K562 (cell line): ENCODE measurements at regions not wholly inside any gene's neighbourhood (a gene's known extent, or its start where the extent isn't known, plus 50 kb on each side); places are given as distances from the start of the nearest gene placed in this dataset.

ENCODE experiments used
- ATAC-seq: fragments of 200-7000 bp; cut with Tn5 transposase; 3 replicates; pipeline ENCODE4 v1.9.1; 2020; ENCODE audit warnings: moderate library complexity
- BruUV-seq: library from RNA; stranded (reverse); fragments of 400-500 nt; replicated peaks from 2 replicates; lab custom pipeline; 2021; lab: Mats Ljungman, UMichigan
- CTCF ChIA-PET: fragments of 300-600 bp; formaldehyde crosslinking; extraction: SDS; loops from one replicate; lab custom pipeline; 2021; ENCODE audit warnings: low intra/inter-chr PET ratio; lab: Yijun Ruan, JAX
- POLR2A ChIA-PET: fragments of 300-600, 350-650 bp; sonication (Branson Sonifier 250); formaldehyde crosslinking; extraction: SDS; loops from one replicate; lab custom pipeline; 2021; ENCODE audit warnings: antibody characterized with exemption, inconsistent platforms; lab: Yijun Ruan, JAX
- DNase-seq, 4 experiments: peaks; one replicate each; pipeline versions ENCODE4 v3.0.0 to v3.0.0-alpha.2; 2011 to 2018; ENCODE audit warnings: low spot score in 3 of 4, mixed read lengths in 3 of 4; ENCODE audit errors: extremely low read depth in 1 of 4
- FAIRE-seq: peaks from 2 replicates; lab custom pipeline; 2011; peaks lifted over from hg19 to GRCh38; lab: Jason Lieb, UNC
- H2AFZ ChIP-seq: 2 replicates; pipeline ENCODE4 v1.6.0; 2011; ENCODE audit warnings: low read depth, low read length, control low read depth, inconsistent platforms
- H3K27ac ChIP-seq: fragments of 200-600 bp; 3 replicates; pipeline ENCODE4 v1.8.0; 2011; ENCODE audit warnings: low read depth, mild to moderate bottlenecking, control low read depth, inconsistent platforms, low read length, moderate library complexity, mixed read lengths; ENCODE audit errors: extremely low read depth
- H3K27me3 ChIP-seq, 2 experiments: fragments of 300-600 bp in 1 of 2; 2 replicates in 1 of 2; 3 replicates in 1 of 2; pipeline versions ENCODE4 v1.6.0 to v1.8.0; 2011; ENCODE audit warnings: inconsistent platforms in 2 of 2, low read length in 2 of 2, mild to moderate bottlenecking in 1 of 2, mixed read lengths in 1 of 2, moderate library complexity in 1 of 2; ENCODE audit not compliant: control insufficient read depth in 2 of 2, insufficient read depth in 2 of 2
- H3K36me3 ChIP-seq: fragments of 300-600 bp; 3 replicates; pipeline ENCODE4 v1.8.0; 2011; ENCODE audit warnings: mild to moderate bottlenecking, low read length, inconsistent platforms; ENCODE audit not compliant: control insufficient read depth, insufficient read depth
- H3K4me1 ChIP-seq, 2 experiments: fragments of 200-600 bp in 1 of 2; replicated peaks in 1 of 2; 2 replicates in 1 of 2; 3 replicates in 1 of 2; pipeline versions ENCODE4 v1.5.1 to v1.8.0; 2011; ENCODE audit warnings: inconsistent platforms in 2 of 2, low read length in 2 of 2, mild to moderate bottlenecking in 1 of 2, mixed read lengths in 1 of 2, moderate library complexity in 1 of 2; ENCODE audit not compliant: control insufficient read depth in 2 of 2, insufficient read depth in 2 of 2
- H3K4me2 ChIP-seq: 2 replicates; pipeline ENCODE4 v1.6.1; 2011; ENCODE audit warnings: low read length, control low read depth, inconsistent platforms, mixed read lengths; ENCODE audit not compliant: insufficient read depth
- H3K4me3 ChIP-seq: fragments of 200-600 bp; sonication (generic), shearing (Covaris generic); 2 replicates; pipeline ENCODE4 v1.5.1; 2016; ENCODE audit warnings: control low read depth, inconsistent platforms
- H3K79me2 ChIP-seq: fragments of 200-600 bp; 3 replicates; pipeline ENCODE4 v1.8.0; 2011; ENCODE audit warnings: low read length, inconsistent platforms; ENCODE audit not compliant: control insufficient read depth, insufficient read depth
- H3K9ac ChIP-seq, 2 experiments: 2 replicates each; pipeline versions ENCODE4 v1.6.0 to v1.6.1; 2011; ENCODE audit warnings: low read depth in 2 of 2, low read length in 2 of 2, control low read depth in 1 of 2, inconsistent platforms in 1 of 2, mild to moderate bottlenecking in 1 of 2, mixed read lengths in 1 of 2; ENCODE audit not compliant: insufficient read depth in 1 of 2
- H3K9me1 ChIP-seq: one replicate; pipeline ENCODE4 v1.6.0; 2011; ENCODE audit warnings: inconsistent platforms, mild to moderate bottlenecking, low read length, moderate library complexity; ENCODE audit not compliant: control insufficient read depth, insufficient read depth
- H3K9me3 ChIP-seq: replicated peaks from 2 replicates; pipeline ENCODE4 v1.5.1; 2011; ENCODE audit warnings: low read depth, low read length, inconsistent platforms; ENCODE audit not compliant: control insufficient read depth, insufficient read depth
- H4K20me1 ChIP-seq: replicated peaks from 2 replicates; pipeline ENCODE4 v1.6.1; 2011; ENCODE audit warnings: low read length, inconsistent platforms, mixed read lengths; ENCODE audit not compliant: control insufficient read depth, insufficient read depth
- CEBPG ChIP-seq, 3 experiments: fragments of 200-800 bp in 1 of 3; sonication (Bioruptor generic) in 1 of 3; sonication (generic) in 1 of 3; formaldehyde crosslinking in 1 of 3; IDR thresholded peaks in 2 of 3; conservative IDR thresholded peaks in 1 of 3; 2 replicates each; pipeline versions ENCODE4 v1.6.1 to v1.8.0; 2016 to 2022; ENCODE audit warnings: missing compliant biosample characterization in 2 of 3, missing genetic modification characterization in 2 of 3, mild to moderate bottlenecking in 1 of 3, missing genetic modification reagents in 1 of 3
- COPS2 ChIP-seq: fragments of 450-650 bp; conservative IDR thresholded peaks from 2 replicates; pipeline ENCODE4 v1.6.1; 2016; ENCODE audit warnings: mild to moderate bottlenecking, moderate library complexity
- ERF ChIP-seq: fragments of 450-650 bp; formaldehyde crosslinking; IDR thresholded peaks from 2 replicates; pipeline ENCODE4 v1.4.0; 2020; ENCODE audit warnings: mild to moderate bottlenecking, mixed read lengths
- HDAC6 ChIP-seq: IDR thresholded peaks from 2 replicates; pipeline ENCODE4 v1.6.1; 2012; ENCODE audit warnings: low read depth, mild to moderate bottlenecking, control low read depth, inconsistent platforms, low read length, moderate library complexity
- HMG20A ChIP-seq: fragments of 450-650 bp; formaldehyde crosslinking; conservative IDR thresholded peaks from 2 replicates; pipeline ENCODE4 v1.4.0; 2020; ENCODE audit warnings: mild to moderate bottlenecking, mixed read lengths
- HOXB6 ChIP-seq: fragments of 250-450 bp; sonication (Bioruptor Pico); IDR thresholded peaks from 2 replicates; pipeline ENCODE4 v1.5.1; 2022; ENCODE audit warnings: mild to moderate bottlenecking, borderline replicate concordance
- MCM7 ChIP-seq, 2 experiments: fragments of 450-650 bp; IDR thresholded peaks; 2 replicates each; pipeline ENCODE4 v1.6.1; 2016 to 2018
- NFXL1 ChIP-seq: fragments of 450-650 bp; formaldehyde crosslinking; IDR thresholded peaks from 2 replicates; pipeline ENCODE4 v1.4.0; 2021; ENCODE audit warnings: mild to moderate bottlenecking
- PRPF4 ChIP-seq: fragments of 200-400 bp; formaldehyde crosslinking; IDR thresholded peaks from one replicate; pipeline ENCODE4 v1.6.1; 2017; ENCODE audit warnings: low read length, low read depth, mild to moderate bottlenecking; ENCODE audit not compliant: insufficient read depth, poor library complexity, severe bottlenecking
- RBM34 ChIP-seq: fragments of 200-400 bp; formaldehyde crosslinking; IDR thresholded peaks from 2 replicates; pipeline ENCODE4 v1.6.1; 2018; ENCODE audit warnings: low read length, borderline replicate concordance; ENCODE audit not compliant: insufficient read depth
- SETDB1 ChIP-seq: IDR thresholded peaks from one replicate; pipeline ENCODE4 v1.6.1; 2012; ENCODE audit warnings: low read length, control low read depth, inconsistent platforms
- SP2 ChIP-seq: IDR thresholded peaks from 2 replicates; pipeline ENCODE4 v1.6.1; 2011; ENCODE audit warnings: mild to moderate bottlenecking, low read depth, low read length, moderate library complexity; ENCODE audit not compliant: poor library complexity, severe bottlenecking; ENCODE audit errors: extremely low read depth
- TARDBP ChIP-seq: fragments of 450-650 bp; IDR thresholded peaks from 2 replicates; pipeline ENCODE4 v1.6.1; 2016
- ZNF12 ChIP-seq: sonication (generic); formaldehyde crosslinking; IDR thresholded peaks from 2 replicates; pipeline ENCODE4 v1.4.0; 2020; ENCODE audit warnings: mild to moderate bottlenecking, missing genetic modification reagents
- ZNF24 ChIP-seq: fragments of 450-650 bp; IDR thresholded peaks from 2 replicates; pipeline ENCODE4 v1.6.1; 2016
- ZNF507 ChIP-seq: conservative IDR thresholded peaks from 2 replicates; pipeline ENCODE4 v1.6.1; 2017; ENCODE audit warnings: missing genetic modification characterization, missing compliant biosample characterization
- WGBS: fragments of 100-300 bp; shearing (Covaris generic); methylation state at CpG from one replicate; pipeline ENCODE4 v1.1.6; 2016; ENCODE audit warnings: low coverage, mixed read lengths; ENCODE audit not compliant: insufficient coverage; ENCODE audit errors: missing lambda C conversion rate; 5-methylcytosine and 5-hydroxymethylcytosine counted together
- in situ Hi-C: fragments of 300-500 bp; cut with MboI; formaldehyde crosslinking; loops from 4 replicates; pipeline ENCODE4 v1.15.0; 2018; ENCODE audit warnings: inconsistent platforms, mixed read lengths
- intact Hi-C: fragments of 100-400 bp; cut with micrococcal nuclease; formaldehyde crosslinking; loops from 2 replicates; pipeline ENCODE4 v1.14.2; 2022
- TF ChIP-seq, protein P1 (sequence below): fragments of 250-450 bp; sonication (Bioruptor Pico); IDR thresholded peaks from 2 replicates; pipeline ENCODE4 v1.8.0; 2022; ENCODE audit warnings: inconsistent platforms

DNA sequence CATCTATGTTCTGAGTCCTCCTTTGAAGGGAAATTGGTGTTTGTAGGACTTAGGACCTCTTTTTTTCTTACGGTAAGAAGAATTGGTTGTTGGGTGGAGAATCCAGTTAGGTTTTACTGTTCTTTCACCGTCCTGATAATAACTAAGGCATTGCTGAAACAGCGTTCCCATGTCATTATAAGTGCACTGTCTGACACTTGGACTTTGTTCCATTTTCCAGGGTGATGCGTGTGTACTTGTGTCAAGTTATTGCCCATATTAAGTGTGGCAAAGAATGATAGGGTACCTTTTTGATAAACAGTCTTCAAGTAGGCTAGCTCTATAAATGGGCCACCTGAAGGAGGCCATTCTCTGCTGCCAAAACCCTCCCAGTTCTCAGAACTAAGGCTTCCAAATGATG, 119.7 kb downstream of the AASDH start:
- no peak for FAIRE-seq

More for the DNA sequence above, 119.7 kb downstream of the AASDH start:
- Histone ChIP-seq H3K4me2 (no peak overlapping the region), H3K9me1 (no peaks in the 10 kb centered on the region), H2AFZ (no peak overlapping the region), H3K9me3 (no peaks in the 10 kb centered on the region), H3K4me3 (no peak overlapping the region), H3K9ac (no peak overlapping the region), H3K79me2 (no peaks in the 10 kb centered on the region), H3K27ac (no peak overlapping the region), H3K36me3 (no peaks in the 10 kb centered on the region), H3K4me1 (no peaks in the 10 kb centered on the region), H4K20me1 (no peaks in the 10 kb centered on the region), H3K27me3 (peaks cover 4 to 12% of the 10 kb centered on the region in 2 experiments; a peak in 2 of 5 replicates)
- ATAC-seq (no peak), DNase-seq (no peak)
- TF ChIP-seq, protein P1, sequence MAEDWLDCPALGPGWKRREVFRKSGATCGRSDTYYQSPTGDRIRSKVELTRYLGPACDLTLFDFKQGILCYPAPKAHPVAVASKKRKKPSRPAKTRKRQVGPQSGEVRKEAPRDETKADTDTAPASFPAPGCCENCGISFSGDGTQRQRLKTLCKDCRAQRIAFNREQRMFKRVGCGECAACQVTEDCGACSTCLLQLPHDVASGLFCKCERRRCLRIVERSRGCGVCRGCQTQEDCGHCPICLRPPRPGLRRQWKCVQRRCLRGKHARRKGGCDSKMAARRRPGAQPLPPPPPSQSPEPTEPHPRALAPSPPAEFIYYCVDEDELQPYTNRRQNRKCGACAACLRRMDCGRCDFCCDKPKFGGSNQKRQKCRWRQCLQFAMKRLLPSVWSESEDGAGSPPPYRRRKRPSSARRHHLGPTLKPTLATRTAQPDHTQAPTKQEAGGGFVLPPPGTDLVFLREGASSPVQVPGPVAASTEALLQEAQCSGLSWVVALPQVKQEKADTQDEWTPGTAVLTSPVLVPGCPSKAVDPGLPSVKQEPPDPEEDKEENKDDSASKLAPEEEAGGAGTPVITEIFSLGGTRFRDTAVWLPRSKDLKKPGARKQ (CRISPR knock-in tag): no peak
- TF ChIP-seq PRPF4: no peak
- TF ChIP-seq HOXB6 (CRISPR knock-in tag): no peak
- no peak for TF ChIP-seq MCM7 (IDR thresholded peaks at IDR 0.05)
- no peak for TF ChIP-seq ZNF507
- TF ChIP-seq CEBPG (CRISPR knock-in tag; IDR thresholded peaks at IDR 0.05): no peak
- no peak for TF ChIP-seq CEBPG (tag; conservative IDR thresholded peaks at IDR 0.05 in 1 of 2, IDR thresholded peaks at IDR 0.05 in 1 of 2)
- no peak for TF ChIP-seq ZNF24
- TF ChIP-seq COPS2: no peak
- TF ChIP-seq SETDB1: no peak
- TF ChIP-seq HDAC6: no peak
- no peak for TF ChIP-seq HMG20A (CRISPR knock-in tag)
- no peak for TF ChIP-seq NFXL1 (CRISPR knock-in tag)
- TF ChIP-seq SP2: no peak
- TF ChIP-seq ERF: no peak
- TF ChIP-seq RBM34: no peak
- no peak for TF ChIP-seq ZNF12 (CRISPR knock-in tag)
- no peak for TF ChIP-seq TARDBP
- 2% methylated on average over 4 of the region's 4 CpGs for WGBS
- no TSS peak for BruUV-seq
- CTCF ChIA-PET: no interaction called here
- intact Hi-C loops (no loop called here), in situ Hi-C loops (no loop called here)
- POLR2A ChIA-PET: no interaction called here
